GM12874 (cell line): ENCODE measurements at regions not wholly inside any gene's neighbourhood (a gene's known extent, or its start where the extent isn't known, plus 50 kb on each side); places are given as distances from the start of the nearest gene placed in this dataset.

Source experiments
- CTCF ChIP-seq: IDR thresholded peaks from 2 replicates; pipeline ENCODE4 v1.5.1; 2011; ENCODE audit warnings: low read depth, mild to moderate bottlenecking, control low read depth, low read length, moderate library complexity; ENCODE audit not compliant: insufficient read depth

GRCh38 chr14:51458563-51458955 lies 193.2 kb upstream of the FRMD6 start:
- no peak for TF ChIP-seq CTCF

- TF ChIP-seq CTCF = no peak
Observed at GRCh38 chr14:51460011-51460410, 191.7 kb upstream of the FRMD6 start.

DNA sequence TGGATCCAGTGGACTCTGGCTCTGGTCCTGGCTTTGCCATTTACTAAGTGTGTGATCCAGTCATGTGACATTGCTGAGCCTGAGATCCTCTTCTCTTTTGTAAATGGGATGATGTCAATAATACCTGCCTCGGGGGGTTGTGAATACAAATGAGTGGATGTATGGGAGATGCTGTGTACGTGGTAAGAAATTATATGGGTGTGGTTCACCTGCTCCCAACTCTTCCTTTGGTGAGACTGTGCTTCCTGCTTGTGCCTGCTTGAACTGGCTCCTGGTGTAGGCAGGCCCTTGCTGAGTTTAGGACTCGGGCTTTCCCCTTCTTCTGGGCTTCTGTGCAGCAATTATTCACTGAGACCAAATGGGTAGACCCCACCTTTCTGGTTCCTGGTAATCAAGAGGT lies 189.5 kb upstream of the FRMD6 start:
- no peak for TF ChIP-seq CTCF

- TF ChIP-seq CTCF = no peak
Observed at GRCh38 chr14:51462706-51463105, 189.0 kb upstream of the FRMD6 start.

DNA sequence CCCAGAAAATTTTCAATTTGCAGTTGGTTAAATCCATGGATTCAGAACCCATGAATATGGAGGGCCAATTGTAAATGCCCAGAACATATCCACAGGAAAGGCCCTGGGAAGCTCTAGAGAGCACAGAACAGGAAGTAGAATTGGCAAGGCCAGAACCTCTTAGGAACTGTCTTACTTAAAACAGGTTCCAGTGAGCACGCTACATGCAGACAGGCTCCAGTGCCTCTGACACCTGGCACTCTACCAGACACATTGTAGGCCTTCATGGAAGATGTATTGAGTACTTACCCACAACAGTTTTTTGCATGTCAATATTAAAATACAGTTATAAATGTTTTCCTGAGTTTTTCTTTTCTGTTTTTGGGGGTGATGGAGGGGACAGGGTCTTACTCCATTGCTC lies 188.2 kb upstream of the FRMD6 start:
- no peak for TF ChIP-seq CTCF

GRCh38 chr14:51464411-51464810 lies 187.3 kb upstream of the FRMD6 start:
- TF ChIP-seq CTCF = no peak

GRCh38 chr14:51465486-51465885 lies 186.2 kb upstream of the FRMD6 start:
- TF ChIP-seq CTCF = no peak

- TF ChIP-seq CTCF = no peak
Observed at GRCh38 chr14:51468523-51468922, 183.2 kb upstream of the FRMD6 start.
